ENCODE measurements at regions not wholly inside any gene's neighbourhood (a gene's known extent, or its start where the extent isn't known, plus 50 kb on each side); places are given as distances from the start of the nearest gene placed in this dataset.
"Not testable (repeated sequence)": the region's sequence is repeated elsewhere in the genome, so short reads cannot be mapped to it uniquely, and the experiment has no call there.

DNA sequence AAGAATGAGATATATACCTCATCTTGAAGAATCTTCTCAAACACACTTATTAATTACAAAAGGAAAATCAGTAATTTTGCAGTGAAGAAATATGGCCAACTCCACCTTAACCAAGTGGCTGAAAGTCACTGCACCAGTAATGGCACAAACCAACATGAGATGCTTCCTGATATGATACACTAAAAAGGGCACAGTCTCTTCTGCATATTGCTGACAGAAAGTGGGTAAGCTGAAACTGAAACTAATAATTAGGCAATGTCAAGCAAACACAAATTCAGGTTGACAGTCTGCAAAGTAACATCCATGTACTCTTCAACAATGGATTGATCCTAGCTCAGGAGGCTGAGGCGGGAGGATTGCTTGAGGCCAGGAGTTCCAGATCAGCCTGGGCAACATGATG lies 56.1 kb downstream of the ZNF22 start:
- not testable (repeated sequence) for DNase-seq

DNA sequence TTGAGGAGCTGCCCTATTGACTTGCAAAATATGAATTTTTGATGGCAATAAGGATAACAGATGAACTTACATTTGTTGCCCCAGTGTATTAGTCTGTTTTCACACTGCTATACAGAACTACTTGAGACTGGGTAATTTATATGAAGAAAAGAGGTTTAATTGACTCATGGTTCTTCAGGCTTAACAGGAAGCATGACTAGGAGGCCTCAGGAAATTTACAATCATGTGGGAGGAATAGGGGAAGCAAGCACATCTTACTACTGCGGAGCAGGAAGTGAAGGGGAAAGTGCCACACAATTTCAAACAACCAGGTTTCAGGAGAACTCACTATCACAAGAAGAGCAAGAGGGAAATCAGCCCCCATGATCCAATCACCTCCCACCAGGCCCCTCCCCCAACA lies 57.9 kb downstream of the ZNF22 start:
- DNase-seq = no peak

DNA sequence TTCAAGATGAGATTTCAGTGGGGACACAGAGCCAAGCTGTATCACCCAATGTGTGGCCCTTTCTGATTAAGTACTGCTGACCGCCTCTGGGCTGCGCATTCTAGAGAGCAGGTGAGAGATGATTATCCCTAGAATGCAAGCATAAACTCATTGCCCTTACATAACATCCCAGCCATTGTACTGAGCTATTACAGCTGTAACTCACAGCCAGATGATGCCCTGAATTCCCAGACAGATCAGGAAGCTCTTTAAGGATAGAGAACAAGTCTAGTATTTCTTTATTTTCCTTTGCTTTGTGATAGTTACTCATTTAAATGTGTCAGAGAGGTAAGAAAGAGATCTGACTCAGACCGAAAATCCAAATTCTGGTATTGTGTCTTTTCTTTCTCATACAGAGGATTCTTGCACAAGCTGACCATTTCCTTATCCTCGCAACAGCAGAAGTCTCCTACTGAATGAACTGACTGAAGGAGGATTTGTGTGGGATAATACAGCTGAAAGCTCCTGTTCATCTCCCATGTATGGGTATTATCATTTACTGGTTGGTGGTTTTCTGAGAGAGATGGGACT lies 58.4 kb downstream of the ZNF22 start:
- DNase-seq = no peak

DNA sequence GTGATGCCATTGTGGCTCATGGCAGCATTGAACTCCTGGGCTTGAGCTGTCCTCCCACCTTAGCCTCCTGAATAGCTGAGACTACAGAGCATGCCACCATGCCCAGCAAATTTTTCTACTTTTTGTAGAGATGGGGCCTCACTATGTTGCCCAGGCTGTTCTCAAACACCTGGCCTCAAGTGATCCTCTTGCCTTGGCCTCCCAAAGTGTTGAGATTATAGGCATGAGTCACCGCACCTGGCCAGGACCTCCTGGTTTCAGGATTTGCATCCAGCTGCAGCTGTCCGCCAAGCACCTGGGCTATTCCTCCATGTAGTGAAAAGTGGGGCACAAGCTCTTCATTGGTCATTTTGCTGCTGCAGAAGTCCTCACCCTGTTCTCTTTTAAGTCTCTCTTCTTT lies 58.9 kb downstream of the ZNF22 start:
- no peak for DNase-seq

DNA sequence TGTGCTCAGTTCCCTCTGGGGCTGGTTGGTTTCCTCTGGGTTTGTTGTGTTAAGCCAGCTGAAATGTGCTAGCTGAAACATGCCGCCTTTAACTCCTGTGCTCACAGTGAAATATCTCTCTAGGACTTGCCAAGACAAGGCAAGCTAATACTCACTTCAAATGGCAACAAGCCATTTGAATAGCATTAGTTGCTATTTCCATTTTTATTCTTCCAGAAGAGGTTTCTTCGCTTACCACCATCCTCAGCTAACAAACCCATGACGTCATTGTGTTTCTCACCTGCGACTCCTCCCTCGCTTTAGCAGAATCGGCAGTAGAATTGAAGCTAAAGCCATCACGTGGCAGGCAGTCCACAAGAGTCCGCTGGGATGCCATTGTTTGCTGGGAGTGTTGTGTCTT lies 61.3 kb downstream of the ZNF22 start:
- DNase-seq = no peak

DNA sequence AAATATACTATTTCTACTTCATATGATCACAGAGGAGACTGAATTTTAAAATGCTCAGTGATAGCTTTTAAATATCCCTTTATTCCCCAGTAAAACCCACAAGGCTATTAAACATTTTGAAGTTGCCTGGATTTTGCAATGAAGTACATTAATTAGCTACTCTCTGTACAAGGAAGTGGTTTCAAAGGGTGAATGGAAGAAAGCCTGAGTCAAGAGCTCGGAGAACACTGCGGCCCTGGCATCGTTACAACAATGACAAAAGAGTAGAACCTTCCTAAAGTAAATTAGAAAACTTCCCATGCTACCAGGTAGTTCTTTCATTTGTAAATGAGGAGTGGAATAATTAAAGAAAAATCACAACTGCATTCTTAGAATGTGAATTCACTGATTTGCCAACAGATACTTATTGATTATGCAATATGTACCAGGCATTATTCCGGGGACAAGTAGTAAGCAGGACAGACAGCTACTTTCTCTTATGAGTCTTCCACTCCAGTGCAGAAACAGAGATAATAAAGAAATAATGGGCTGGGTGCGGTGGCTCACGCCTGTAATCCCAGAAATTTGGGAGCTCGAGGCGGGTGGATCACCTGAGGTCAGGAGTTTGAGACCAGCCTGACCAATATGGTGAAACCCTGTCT lies 63.0 kb downstream of the ZNF22 start:
- peak; percentile 30 for DNase-seq

DNA sequence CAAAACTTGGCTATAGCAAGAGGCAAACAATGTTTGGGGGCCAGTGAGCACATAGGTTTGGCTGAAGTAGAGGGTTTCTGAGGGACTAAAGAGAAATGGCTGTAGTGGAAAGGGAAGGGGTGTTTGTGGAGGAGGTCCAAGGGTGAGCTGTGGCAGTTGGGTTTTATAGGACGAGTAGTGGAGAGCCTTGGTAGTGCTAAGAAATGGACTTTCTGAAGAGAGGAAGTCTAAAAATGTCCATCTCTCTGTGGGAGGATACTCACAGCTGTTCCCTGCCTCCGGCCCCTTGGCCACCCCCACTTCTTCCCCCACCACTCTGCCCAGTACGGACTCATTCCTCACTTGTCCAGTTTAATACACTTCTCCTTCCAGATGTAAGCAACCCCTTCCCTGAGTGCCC lies 64.3 kb downstream of the ZNF22 start:
- no peak for DNase-seq

DNA sequence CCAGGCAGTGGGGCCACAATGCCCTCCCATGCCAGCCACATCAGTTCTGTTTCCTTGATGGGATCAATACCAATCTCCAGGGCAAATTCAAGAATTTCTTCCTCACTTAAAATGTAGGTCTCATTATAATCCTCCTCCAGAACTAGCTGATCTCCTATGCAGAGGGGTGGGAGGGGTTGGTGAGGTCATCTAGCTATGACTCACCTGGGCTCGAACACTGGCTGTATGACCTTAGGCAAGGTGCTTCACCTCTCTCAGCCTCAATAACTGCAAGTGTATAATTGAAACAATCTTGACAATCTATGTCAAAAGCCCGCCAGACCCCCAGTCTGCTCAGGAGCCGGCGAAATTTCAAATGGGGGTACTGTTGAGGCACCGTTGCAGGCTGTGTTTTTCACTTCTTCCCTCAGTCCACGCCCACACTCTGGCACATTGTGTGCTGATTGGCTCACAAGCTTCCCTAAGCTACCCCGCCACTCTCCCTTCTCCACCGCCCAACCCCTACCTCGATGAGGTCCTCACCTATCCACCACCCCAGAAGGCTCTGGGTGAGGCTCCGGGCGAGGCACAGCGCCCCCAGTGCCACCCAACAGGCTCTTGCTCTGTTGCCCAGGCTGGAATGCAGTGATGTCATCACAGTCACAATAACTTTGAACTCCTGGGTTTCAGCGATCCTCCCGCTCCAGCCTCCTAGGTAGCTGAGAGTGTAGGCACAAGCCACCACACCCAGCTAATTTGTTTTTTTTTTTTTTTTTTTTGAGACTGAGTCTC lies 70.5 kb downstream of the ZNF22 start:
- no peak for DNase-seq

DNA sequence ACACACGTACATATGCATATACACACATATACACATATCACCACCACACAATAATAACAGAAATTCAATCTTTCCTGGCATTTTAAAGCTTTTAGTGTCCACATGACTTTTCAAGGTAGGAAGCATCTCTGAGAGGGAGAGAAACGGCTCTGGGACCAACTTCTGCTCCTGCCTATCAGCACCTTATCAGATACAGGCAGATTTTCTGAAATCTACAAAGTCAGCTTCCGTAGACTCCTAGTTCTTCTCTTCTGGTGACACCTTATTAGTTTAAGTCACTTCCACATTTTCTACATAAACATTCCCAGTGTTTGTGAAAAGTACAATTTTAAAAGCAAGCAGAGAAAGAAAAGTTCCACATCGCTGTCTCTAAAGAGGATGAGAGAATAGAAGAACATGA lies 74.5 kb downstream of the ZNF22 start:
- DNase-seq = peak; percentile 25

DNA sequence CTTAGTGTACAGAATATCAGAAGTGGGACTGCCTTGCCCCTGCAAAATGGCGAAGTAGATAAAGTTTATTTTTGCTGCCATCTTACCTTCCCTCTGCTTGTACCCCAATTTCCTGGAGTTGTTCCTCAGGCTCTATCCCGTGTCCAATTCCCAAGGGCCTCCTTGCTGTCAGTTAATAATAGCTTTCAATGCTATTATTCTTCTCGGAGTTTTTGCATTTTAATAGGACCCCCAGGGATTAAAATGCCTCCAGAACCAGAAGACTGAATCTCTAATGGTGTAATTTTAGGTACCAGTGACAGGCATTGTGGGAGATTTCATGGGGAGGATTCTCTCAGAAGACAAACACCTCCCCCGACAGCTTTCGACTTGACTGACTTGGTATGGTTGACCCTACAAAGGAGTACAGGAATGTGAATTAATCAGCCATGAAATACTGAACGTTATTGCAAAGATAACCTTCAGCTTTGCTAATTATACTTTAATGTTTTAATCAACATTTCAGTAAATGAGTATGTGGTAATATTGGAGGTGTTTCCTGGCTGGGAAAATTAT lies 75.2 kb downstream of the ZNF22 start:
- no peak for DNase-seq

DNA sequence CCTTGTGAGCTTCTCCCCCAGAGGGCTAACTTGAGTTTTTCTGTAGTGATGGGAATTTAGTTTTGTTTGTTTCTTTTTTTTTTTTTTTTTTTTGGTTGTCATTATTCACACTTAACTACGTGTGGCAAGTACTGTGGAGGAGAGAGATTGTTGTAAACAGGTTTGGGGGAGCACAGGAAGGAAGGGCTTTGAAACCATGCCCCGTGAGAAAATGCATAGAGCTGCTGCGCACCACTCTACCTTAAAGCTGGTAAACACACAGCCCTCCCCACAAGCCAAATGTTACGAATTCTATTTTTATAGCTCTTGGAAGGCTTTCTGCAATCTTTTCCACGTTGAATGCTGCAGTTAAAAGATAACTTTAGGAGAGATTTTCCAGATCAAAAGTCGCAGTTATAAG lies 76.2 kb downstream of the ZNF22 start:
- DNase-seq = no peak

DNA sequence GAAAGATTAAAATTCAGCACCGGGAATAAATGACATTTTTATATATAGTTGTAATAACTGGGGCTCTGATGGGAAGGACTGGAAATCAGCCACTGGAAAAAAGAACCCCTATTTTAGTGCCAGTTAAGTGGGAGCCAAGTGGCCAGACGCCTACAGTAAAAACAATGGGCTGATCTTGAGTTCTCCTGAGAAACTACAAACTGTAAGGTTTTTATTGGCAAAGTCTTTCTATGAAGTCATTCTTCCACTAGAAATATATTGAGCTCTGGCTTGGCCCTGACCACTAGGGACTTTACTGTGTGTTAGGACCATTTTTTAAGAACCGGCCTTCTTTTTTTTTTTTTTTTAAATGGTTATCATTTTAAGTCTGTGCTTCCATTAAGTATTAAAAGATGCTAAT lies 79.6 kb downstream of the ZNF22 start:
- no peak for DNase-seq

DNA sequence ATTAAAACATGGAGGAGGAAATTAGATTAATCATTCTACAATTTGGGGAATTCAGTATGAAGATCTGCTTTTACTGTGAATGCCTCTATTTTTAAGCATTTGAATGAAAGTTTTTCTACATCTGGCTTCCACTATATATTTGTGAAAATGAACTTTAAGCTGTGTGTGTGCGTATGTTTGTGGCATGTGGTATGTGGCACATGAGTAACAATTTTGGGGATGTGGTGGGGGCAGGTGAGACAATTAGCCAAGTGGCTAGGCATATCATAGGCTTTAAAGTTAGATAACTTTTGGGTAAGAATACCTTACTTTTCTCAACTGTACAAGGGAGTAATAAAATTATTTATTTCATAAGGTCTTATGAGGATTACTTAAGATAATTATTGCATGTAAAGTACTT lies 81.5 kb downstream of the ZNF22 start:
- DNase-seq = no peak

DNA sequence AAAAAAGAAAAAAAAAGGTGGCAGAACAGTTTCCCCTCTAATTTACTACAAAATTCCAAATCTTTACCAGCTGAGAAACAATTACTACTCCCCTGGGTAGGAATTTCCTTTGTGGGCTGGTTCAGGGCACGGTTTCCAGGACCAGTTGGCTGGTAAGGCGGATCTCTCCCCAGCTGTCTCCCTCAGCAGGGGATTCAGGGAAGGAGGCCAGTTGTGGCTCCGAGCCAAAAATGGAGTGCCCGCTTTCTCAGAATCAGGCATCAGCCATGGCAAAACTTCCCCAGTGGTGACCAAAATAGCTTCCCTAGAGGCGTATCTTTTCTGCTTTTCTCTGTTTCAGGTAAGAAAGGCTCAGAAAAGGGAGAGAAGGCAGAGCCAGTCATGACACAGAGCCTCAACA lies 91.2 kb downstream of the ZNF22 start:
- no peak for DNase-seq

DNA sequence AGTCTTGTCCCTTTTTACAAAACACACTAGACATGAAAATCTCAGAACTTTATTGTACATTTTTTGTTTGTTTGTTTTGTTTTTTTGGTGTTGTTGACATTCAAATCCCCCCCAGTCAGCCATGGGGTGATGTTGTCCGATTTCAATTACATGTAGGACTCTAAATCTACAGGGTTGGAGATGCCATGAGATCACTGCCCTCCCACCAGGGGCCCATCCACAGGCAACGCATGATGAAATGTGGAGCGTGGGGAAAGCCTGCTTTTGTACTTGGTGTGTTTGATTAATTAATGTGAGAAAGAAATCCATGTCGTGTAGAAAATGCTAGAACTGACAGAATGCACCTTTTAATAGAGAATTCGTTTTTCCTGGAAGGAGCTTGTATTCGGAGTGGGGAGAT lies 93.2 kb downstream of the ZNF22 start:
- no peak for DNase-seq

DNA sequence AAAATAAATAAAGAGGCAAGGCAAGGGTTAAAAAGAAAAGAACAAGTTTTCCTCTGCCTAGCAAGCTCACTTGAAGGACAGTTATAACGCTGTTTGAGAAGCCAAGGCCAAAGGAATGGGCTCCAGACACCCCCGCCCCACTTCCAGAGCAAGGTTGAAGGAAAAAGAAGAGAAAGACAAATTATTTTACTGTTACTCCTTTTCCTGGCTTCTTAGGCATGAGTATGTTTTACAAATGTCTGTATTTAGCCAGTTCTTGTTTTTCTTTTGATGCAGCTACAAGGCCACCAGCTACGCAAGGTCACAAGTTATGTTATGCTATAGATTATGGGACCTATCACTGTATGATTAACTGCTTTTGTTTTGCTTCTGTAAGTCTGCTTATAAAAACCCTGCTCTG lies 94.6 kb downstream of the ZNF22 start:
- DNase-seq = no peak

DNA sequence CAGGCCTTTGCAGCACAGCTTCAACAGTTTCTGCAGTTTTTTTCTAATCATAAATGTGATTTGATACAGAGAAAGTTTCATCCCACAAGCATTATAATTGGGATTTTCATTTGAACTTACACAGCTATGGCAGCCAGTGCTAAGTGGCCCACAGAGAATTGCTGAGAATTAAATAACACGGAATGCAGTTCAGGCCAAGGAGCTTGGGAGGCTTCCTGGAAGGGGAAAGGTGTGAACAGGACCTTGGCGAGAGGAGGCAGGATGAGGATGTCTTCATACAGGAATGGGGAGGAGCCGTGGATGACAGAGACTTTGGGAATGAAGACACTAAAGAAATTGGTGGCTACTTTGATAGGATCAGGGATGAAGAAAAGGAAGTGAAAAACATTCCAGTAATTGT lies 95.3 kb downstream of the ZNF22 start:
- no peak for DNase-seq

DNA sequence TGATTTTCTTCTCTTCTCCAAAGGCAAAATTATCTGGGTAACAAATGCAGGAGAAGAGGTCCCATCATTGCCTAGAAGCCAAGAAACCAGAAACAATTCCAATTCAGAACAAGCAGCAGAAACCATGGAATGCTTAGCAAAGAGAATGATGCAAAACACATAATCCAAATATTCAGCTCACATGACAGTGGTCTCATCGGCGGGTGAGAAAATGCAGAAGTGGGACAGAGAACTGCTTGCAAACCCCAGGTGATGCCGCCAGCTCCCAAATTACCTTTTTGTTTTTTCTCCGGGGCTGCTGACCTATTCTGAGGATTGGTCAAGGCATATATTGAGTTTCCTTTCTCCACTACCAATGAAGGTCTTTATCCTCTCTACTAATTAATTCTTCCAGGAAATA lies 99.7 kb downstream of the ZNF22 start:
- DNase-seq = no peak

DNA sequence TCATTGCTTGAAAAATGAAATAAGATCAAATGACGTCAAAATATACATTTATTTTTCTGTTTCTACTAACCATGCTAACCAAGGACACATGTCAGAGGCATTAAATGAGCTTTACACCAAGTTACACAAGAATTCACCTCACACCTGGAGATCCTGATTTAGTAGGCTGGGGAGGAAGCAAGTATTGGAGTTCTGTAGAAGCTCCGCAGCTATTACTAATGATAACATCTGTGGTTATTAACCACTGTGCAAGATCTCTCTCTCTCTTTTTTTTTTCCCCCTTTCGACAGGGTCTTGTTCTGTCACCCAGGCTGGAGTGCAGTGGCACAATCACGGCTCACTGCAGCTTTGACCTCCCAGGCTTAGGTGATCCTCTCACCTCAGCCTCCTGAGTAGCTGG lies 104.0 kb downstream of the ZNF22 start:
- peak; percentile 14 for DNase-seq

DNA sequence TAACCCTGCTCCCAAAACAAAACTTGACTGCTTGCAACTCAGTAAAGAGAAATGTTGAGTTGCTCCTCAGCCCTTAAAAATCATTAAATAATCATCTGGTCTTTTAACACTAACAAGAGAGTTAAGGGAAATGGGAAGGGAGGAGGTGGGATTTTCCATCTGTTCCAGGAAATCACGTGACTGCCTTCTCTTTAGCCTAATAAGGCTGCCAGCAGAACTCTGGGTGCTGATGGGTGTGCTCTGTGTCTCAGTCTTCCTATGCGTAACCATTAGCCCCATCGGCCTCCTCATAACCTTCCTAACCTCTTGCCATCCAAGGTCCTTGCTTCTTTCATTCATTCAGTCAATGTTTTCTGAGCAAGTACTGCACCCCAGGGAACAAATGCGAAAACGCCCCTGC lies 104.6 kb downstream of the ZNF22 start:
- DNase-seq = not testable (repeated sequence)

DNA sequence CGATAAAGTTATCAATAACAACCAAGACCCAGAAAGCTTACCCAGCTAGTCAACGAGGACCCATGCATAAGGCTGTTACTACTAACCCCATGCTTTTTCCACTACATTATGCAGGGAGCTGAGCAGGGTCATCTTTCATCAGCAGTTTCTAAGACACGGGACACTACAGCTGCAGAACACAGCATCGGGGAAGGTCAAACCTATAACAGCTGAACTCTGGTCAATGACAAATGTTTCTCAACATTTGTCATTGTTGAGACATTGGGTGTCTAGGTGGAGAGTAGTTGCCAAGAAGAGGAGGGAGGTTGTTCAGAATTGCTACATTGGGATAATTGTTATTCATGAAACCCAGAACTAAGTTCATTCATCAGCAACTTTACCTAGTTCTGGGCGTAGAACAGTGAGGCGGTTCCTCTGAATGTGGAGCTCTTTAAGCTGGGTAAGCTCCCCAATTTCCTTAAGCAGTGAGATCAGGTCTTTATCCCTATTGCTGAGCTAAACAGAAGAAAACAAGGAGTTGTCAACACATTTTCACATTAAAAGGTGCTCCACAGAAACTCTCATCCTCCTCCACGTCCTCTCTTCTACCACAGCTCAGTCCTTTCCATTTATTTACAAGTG lies 105.6 kb downstream of the ZNF22 start:
- DNase-seq = no peak

DNA sequence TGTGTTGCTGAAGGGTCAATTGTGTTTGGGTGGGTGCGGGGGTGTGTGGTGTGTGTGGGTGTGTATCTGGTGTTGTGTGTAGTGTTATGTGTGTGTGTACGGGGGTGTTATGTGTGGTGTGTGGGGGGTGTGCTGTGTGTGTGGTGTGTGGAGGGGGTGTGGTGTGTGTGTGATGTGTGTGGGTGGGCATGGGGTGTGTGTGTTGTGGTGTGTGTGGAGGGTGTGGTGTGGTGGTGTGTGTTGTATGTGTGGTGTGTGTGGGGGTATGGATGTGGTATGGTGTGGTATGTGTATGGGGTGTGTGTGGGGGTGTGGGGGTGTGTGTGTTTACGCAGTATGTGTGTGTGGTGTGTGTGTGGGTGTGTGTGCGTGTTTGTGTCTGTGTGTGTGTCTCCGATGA lies 110.8 kb downstream of the ZNF22 start:
- DNase-seq = no peak

DNA sequence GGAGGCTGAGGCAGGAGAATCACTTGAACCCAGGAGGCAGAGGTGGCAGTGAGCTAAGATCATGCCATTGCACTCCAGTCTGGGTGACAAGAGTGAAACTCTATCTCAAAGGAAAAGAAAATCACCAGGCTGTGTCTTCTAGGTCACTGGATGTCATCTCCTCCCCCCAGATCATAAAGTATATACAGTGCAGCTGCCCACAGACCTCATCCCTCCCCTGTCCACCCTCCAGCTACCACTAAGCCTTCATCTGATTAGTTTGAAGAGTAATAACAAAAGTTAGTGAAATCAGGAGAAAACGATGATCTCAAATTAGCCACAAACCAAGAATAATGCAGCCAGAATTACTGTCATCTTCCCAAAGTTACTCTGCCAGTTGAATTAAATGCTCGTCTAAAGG lies 117.2 kb downstream of the ZNF22 start:
- DNase-seq = not testable (repeated sequence)

DNA sequence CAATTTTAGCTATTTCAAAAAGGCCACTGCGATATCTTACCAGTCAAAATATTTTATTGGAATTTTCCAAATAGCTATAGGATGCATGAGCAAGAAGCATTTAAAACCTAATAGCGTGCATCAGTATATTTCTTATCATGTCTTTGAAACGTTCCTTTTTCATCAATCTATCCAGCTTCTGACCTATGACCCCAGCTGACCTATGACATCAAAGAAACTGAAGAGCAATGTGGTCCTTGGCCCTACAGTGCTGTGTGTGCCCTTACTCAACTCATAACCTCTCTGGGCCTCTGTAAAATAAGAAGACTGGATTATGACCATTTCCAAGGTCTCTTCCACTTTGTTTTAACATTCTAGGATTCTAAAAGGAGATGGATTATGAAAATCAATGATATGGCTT lies 118.2 kb downstream of the ZNF22 start:
- no peak for DNase-seq
